Spleen (tissue), 7 donors: ENCODE measurements at regions not wholly inside any gene's neighbourhood (a gene's known extent, or its start where the extent isn't known, plus 50 kb on each side); places are given as distances from the start of the nearest gene placed in this dataset.

Experiments
- CTCF ChIP-seq, 11 experiments: fragments of 200-600 bp in 7 of 11; fragments of 450-650 bp in 4 of 11; sonication (generic) in 4 of 11; IDR thresholded peaks in 8 of 11; conservative IDR thresholded peaks in 3 of 11; 1 replicate in 7 of 11; 2 replicates in 4 of 11; pipeline versions ENCODE4 v1.4.0 to v1.8.0; 2016 to 2021; ENCODE audit warnings: antibody characterized with exemption in 11 of 11, inconsistent platforms in 4 of 11, mild to moderate bottlenecking in 1 of 11
- POLR2AphosphoS5 ChIP-seq, 3 donors: sonication (generic); formaldehyde crosslinking; IDR thresholded peaks; one replicate each; pipeline ENCODE4 v1.5.1; 2017; ENCODE audit warnings: antibody characterized with exemption in 3 of 3
- donor health status: DM: no; HTN: no; CAD: no; lungs with moderate emphysema.
- donor health status: DM: no; HTN: no; CAD: no.
- donor health status: DM: no; HTN: no; CAD: no.

GRCh38 chr18:68040198-68040597 lies 523.7 kb upstream of the DSEL start:
- TF ChIP-seq CTCF (IDR thresholded peaks at IDR 0.05 in 8 of 11, conservative IDR thresholded peaks at IDR 0.05 in 3 of 11) (no peak), POLR2AphosphoS5 (IDR thresholded peaks at IDR 0.05) (no peak)
